ENCODE measurements at regions not wholly inside any gene's neighbourhood (a gene's known extent, or its start where the extent isn't known, plus 50 kb on each side); places are given as distances from the start of the nearest gene placed in this dataset.

- TF ChIP-seq, protein P1, sequence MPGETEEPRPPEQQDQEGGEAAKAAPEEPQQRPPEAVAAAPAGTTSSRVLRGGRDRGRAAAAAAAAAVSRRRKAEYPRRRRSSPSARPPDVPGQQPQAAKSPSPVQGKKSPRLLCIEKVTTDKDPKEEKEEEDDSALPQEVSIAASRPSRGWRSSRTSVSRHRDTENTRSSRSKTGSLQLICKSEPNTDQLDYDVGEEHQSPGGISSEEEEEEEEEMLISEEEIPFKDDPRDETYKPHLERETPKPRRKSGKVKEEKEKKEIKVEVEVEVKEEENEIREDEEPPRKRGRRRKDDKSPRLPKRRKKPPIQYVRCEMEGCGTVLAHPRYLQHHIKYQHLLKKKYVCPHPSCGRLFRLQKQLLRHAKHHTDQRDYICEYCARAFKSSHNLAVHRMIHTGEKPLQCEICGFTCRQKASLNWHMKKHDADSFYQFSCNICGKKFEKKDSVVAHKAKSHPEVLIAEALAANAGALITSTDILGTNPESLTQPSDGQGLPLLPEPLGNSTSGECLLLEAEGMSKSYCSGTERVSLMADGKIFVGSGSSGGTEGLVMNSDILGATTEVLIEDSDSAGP (CRISPR knock-in tag; IDR thresholded peaks at IDR 0.05; ENCODE audit: borderline replicate concordance), result peak; percentile 38; the same call in 1 of the 2 replicates
- TF ChIP-seq MIER2 (CRISPR knock-in tag; IDR thresholded peaks at IDR 0.05), result no peak
- no peak for TF ChIP-seq ZBTB49 (CRISPR knock-in tag; IDR thresholded peaks at IDR 0.05; ENCODE audit: borderline replicate concordance)
- TF ChIP-seq HNRNPL (IDR thresholded peaks at IDR 0.05; ENCODE audit: low read depth, low read length), result 0 out of 2 replicates have a peak, but pooled peaks have one; percentile 44
- TF ChIP-seq ZNF44 (CRISPR knock-in tag; IDR thresholded peaks at IDR 0.05), result no peak
- no peak for TF ChIP-seq ZNF83 (CRISPR knock-in tag; IDR thresholded peaks at IDR 0.05; ENCODE audit: borderline replicate concordance)
- TF ChIP-seq STAG1 (CRISPR knock-in tag; IDR thresholded peaks at IDR 0.05), result 0 out of 2 replicates have a peak, but pooled peaks have one; percentile 2
- no peak for TF ChIP-seq ZKSCAN1 (IDR thresholded peaks at IDR 0.05; ENCODE audit: low read length)
- TF ChIP-seq KLF11 (CRISPR knock-in tag; IDR thresholded peaks at IDR 0.05), result no peak
Measured at GRCh38 chr15:96053031-96053780, 277.3 kb upstream of the NR2F2 start (continued).
